ENCODE measurements at regions not wholly inside any gene's neighbourhood (a gene's known extent, or its start where the extent isn't known, plus 50 kb on each side); places are given as distances from the start of the nearest gene placed in this dataset.

GRCh38 chr5:61737301-61737963 lies 405.4 kb downstream of the ZSWIM6 start:
- DNase-seq (ENCODE audit: low read depth) = no peak

DNA sequence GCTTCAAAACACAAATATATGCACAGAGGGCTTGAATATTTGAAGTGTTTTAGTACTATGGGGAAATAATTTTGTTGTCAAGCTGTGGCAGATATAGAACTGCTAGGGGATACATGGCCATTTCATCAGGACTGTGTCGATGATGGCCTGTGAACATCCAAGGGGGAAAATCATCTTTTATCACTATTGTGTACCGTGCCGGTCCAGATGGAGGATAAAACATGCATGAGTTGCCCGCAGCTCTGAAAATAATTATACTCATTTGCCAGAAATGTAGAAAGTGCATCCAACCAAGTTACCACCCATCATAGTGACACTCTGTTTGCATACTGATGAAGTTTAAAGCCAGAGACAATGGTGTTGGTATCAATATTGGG lies 405.9 kb downstream of the ZSWIM6 start:
- DNase-seq (ENCODE audit: low read depth) = no peak

GRCh38 chr5:61738446-61738845 lies 406.4 kb downstream of the ZSWIM6 start:
- no peak for DNase-seq (ENCODE audit: low read depth)

GRCh38 chr5:61744690-61745619 lies 412.9 kb downstream of the ZSWIM6 start:
- peak; percentile 3 for DNase-seq (ENCODE audit: low read depth)

DNA sequence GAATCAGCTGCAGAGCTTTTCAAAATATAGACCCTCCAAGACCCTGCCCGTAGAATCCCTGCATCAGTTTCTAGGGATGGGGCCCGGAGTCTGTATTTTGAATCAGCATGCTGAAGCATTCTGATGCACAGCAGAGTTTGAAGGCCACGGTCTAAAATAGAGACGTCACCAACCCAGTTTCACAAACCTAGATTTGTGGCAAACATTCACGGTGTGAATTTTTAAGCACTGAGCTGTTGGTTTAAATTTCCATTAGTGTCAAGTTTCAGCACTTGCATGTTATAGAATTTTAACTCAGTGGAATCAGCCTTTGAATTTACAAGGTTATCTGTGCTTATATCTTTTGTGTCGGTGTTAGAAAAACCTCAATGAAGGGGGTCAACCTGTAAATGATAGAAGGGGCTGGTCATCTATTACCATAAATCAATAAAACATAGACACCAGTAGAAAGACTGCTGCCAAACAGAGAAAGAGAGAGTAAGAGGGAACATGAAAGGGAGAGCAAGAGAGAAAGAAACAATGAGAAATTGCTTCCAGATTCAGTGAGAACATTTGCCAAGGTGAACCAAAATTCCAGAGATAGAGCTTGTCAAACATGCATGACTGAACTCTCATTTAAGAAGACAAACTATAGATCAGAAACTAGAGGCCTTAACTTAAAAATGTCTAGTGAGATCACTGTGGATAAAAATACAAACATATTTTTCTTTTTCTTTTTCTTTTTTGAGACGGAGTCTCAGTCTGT lies 414.9 kb downstream of the ZSWIM6 start:
- DNase-seq (ENCODE audit: low read depth) = no peak

DNA sequence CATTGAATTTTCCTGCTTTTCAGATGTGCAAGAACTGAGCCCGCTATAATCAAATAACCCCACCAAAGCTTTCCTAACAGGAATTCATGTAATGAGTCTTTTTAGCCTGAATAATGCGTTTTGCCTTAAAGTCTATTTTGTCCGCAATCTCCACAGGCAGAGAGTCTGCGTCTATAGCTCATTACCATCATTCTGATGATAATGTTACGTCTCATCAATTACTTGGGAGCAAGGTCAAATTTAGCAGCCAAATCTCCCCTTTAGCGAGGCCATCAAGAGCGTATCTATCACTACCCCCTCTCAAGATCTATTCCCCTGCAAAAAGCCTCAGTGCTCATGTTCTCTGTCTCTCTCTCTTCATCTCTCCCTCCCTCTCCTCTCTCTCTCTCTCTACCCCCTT lies 416.1 kb downstream of the ZSWIM6 start:
- DNase-seq (ENCODE audit: low read depth) = no peak

DNA sequence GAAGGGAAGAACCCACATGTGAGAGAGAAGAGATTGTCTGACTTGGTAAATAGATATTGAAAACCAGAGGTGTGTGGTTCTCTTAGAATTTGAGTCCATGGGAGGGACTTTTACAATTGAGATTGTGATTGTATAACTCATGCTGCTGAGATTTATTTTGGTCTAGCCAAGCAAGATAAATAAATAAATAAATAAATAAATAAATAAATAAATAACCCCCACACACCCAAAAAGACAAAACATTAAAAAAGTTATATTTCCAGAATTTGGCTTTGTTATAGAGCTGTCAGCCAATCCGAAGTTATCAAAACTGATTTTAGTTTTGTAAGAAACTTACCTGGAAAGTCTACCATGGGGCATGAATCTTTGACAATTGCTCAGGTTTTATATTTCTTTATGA lies 416.6 kb downstream of the ZSWIM6 start:
- DNase-seq (ENCODE audit: low read depth) = no peak

GRCh38 chr5:61752588-61752987 lies 420.5 kb downstream of the ZSWIM6 start:
- no peak for DNase-seq (ENCODE audit: low read depth)

- no peak for DNase-seq (ENCODE audit: low read depth)
These were observed 422.7 kb downstream of the ZSWIM6 start for GRCh38 chr5:61754792-61755191.

- no peak for DNase-seq (ENCODE audit: low read depth)
These were observed 423.7 kb downstream of the ZSWIM6 start for GRCh38 chr5:61755726-61756222.

DNA sequence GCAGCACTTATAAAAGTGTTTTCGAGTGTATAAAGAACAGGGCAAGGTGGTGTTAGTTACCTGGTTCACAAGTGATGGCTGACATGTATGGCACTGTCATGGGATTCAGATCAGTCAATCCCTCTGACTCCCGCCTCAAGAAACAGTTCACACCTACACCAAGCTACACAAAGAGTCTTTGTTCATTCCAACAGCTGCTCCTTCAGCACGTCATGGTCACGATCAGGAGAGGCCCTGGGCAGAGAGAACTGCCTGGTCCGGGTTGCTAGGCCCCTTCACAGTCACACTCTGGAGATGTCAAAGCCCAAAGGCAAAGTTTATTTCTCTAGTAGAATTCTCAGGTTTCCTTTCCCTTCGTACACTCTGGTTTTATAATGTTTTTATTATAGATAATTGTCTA lies 426.7 kb downstream of the ZSWIM6 start:
- DNase-seq (ENCODE audit: low read depth) = no peak

DNA sequence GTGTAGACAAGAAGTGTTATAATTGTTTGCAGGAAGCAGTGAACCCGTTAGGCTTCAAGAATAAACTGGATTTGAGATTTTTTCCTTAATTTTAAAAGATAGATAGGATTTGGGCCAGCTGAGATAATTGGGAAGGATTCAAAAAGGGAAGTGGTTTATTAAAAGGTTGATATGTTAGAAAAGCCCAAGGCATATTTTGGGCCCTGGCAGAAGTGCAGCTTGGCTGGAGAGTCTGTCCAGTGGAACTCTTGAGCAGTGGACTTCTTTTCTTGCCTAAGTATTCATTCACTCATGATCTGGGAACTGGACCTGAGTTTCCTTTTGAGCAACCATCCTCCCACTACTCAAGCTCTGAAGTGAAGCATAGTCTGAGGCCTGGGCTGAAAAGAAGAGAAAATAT lies 433.4 kb downstream of the ZSWIM6 start:
- no peak for DNase-seq (ENCODE audit: low read depth)

DNA sequence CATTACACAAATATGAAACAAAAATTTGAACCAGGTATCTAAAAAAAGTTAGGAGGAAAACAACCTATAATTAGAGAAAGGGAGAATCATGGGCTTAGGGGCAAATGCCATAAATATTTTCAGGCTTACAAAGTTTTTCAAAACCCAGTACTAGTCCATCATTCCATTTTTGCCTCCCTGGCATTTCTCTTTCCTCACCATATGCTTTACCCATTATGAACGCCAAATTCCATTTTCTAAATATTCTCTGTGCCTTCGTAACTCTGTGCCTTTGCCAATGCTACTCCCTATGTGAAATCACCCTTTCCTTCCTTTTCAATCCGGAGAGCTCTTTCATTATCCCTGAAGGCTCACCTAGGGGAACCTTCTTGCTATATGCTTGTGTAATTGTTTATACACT lies 434.1 kb downstream of the ZSWIM6 start:
- no peak for DNase-seq (ENCODE audit: low read depth)

DNA sequence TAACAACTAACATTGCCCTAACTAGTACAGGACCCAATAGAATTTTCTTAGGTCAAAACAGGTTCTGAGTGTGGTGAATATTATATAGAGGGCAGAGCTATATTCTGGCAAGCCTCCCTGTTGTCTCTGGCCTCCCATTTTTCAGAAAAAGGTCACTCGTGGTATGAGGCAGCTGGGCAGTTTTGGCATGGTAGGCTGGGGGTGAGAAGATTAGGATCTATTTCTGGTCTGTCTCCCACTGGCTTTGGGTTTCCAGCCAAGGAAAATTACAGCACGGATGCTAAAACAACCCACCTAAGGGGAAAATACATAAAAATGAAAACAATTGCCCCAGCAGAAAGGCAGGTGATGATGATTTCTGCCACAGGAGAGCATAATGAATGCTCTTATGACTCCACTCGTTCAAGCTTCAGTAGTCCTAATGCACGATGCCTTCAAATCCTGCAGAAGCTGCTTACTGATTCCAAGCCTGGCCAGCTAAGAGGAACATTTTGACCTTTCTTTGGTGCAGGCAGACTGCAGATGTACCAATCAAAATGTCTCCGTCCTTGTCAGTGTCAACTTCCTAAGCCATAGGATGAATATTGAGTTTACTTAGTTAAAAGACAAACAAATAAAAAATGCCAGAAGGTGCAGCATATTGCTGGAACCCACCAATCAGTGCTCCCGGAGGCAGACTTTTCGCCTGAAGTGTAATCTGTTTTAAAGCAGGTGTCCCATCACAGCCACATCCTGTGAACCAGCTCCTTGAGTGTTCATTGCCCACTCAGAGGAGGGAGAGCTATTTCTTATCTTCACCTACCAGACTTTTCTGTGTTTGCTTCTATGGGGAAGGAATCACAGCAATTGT lies 435.4 kb downstream of the ZSWIM6 start:
- no peak for DNase-seq (ENCODE audit: low read depth)

DNA sequence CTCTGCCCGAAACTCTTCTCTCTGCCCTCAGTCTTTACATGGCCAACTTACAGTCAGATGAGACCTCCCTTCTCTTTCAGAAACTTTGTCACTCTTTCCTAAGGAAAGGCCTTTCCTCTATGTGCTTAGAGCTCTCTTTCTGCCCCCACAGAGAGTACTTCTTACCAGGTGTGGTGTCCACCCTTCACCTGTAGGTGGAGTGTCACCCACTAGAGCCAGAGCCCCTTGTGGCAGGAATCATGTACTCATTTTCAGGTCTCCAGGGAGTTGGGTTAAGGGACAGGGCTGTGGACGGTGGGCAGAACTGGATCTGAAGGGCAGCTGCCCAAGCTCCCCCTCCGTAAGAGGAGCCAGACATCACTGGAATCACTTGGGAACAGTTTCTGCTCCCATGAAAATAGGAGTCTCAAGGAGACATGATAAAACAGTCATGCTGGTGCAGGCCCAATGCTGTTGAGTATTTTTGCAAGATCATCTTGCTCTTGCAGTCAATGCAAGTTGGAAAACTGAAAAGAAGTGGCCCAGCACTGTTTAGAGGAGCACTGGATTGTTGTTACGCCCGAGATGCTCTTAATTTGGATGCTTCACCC lies 436.7 kb downstream of the ZSWIM6 start:
- peak; percentile 43 for DNase-seq (ENCODE audit: low read depth)

GRCh38 chr5:61771062-61771461 lies 439.0 kb downstream of the ZSWIM6 start:
- DNase-seq (ENCODE audit: low read depth) = no peak

DNA sequence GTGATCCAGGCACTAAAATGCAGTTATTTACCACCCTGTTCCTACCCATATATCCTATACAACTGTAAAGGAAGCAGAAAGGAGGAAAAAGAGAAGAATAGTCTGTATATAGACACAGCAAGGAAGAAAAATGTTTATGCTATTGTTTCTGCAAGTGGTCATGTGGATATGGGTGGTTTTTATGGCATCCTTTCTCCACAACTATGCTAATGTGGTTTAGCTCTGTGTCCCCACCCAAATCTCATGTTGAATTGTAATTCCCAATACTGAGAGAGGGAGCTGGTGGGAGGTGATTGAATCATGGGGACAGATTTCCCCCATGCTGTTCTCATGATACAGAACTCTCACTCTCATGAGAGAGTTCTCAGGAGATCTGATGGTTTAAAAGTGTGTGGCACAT lies 439.8 kb downstream of the ZSWIM6 start:
- DNase-seq (ENCODE audit: low read depth) = no peak

- DNase-seq (ENCODE audit: low read depth) = no peak
These were observed 443.8 kb downstream of the ZSWIM6 start for GRCh38 chr5:61775901-61776300.

- DNase-seq (ENCODE audit: low read depth) = no peak
These were observed 445.2 kb downstream of the ZSWIM6 start for GRCh38 chr5:61777292-61777691.

DNA sequence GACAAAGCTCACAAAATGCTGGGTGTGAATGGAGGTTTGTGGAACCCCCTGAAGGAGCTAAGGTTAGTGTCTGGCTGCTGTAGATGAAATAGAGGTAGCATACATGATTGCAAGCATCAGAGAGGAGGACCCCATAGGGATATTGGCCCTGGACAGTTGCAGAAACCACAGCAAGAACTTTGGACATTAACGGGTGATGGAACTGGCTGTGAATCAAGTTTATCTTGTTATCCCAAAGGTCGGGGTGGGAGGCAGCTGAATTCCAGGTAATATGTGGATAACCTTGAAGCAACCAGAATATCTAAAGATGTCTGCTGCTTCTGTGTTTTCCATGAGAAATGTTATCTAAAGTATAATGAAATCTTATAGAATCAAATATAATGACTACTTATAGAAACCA lies 447.7 kb downstream of the ZSWIM6 start:
- DNase-seq (ENCODE audit: low read depth) = no peak

GRCh38 chr5:61783481-61783880 lies 451.4 kb downstream of the ZSWIM6 start:
- no peak for DNase-seq (ENCODE audit: low read depth)

Measured in M059J (cell line).